ENCODE measurements at regions not wholly inside any gene's neighbourhood (a gene's known extent, or its start where the extent isn't known, plus 50 kb on each side); places are given as distances from the start of the nearest gene placed in this dataset.
"Not testable (repeated sequence)": the region's sequence is repeated elsewhere in the genome, so short reads cannot be mapped to it uniquely, and the experiment has no call there.

DNA sequence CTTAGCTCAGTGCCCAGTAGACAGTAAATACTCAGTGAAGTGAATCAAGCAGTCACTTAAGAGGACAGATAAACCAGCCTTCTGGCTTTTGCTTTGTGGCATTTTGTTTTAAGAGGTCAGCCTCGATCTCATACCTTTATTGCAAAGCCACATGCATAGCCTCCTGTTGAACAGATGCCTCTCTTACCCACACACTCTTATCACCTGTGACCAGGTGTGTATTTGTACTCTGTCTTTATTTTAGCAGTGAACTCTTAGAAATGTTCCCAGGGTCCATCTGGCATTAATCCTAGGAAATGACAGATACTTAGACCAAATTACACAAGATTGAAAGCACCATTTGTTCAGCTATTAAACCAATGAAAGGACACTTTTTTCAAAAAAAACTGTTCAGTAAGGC lies 1426.5 kb downstream of the CDH11 start:
- no peak for DNase-seq (ENCODE audit: low read depth)

DNA sequence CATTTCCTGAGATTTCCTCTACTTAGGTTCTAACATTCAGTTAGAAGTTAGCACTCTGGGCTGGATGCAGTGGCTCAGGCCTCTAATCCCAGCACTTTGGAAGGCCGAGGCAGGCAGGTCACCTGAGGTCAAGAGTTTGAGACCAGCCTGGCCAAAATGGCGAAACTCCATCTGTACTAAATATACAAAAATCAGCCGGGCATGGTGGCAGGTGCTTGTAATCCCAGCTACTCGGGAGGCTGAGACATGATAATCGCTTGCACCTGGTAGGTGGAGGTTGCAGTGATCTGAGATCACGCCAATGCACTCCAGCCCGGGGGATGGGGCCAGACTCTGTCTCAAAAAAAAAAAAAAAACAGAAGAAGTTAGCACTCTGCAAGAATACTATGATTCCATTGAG lies 1430.9 kb downstream of the CDH11 start:
- DNase-seq (ENCODE audit: low read depth) = no peak

DNA sequence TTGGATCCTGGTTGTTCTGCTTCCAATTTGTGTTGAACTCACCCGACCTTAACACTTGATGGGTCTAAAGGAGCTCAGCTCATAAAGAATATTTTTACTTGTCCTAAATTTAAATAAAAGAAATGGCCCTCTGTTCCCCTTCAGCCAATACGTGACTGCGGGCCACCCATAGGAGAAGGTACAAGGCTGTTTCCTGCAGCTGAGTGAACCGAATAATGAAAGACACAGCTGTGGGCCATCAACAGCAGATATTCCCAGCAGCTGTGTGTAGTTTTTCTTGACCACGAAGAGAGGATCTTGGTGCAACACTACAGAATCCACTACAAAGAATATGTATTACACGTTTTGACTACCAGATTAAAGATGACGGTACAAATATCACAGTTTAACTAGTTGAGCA lies 1431.6 kb downstream of the CDH11 start:
- DNase-seq (ENCODE audit: low read depth) = no peak

DNA sequence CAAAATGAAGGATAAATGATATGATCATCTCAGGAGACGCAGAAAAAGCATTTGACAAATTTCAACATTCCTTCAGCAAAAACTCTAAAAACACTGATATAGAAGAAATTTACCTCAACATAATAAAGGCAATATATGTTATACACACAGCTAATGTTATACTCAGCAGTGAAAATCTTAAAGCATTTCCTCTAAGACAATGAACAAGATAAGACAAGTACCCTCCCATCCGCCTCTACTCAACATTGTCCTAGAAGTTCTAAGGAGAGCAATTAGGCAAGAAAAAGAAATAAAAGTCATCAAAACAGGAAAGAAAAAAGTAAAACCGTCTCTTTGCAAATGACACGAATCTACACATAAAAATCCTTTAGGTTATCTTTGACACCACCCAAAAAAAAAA lies 1432.8 kb downstream of the CDH11 start:
- DNase-seq (ENCODE audit: low read depth) = no peak

DNA sequence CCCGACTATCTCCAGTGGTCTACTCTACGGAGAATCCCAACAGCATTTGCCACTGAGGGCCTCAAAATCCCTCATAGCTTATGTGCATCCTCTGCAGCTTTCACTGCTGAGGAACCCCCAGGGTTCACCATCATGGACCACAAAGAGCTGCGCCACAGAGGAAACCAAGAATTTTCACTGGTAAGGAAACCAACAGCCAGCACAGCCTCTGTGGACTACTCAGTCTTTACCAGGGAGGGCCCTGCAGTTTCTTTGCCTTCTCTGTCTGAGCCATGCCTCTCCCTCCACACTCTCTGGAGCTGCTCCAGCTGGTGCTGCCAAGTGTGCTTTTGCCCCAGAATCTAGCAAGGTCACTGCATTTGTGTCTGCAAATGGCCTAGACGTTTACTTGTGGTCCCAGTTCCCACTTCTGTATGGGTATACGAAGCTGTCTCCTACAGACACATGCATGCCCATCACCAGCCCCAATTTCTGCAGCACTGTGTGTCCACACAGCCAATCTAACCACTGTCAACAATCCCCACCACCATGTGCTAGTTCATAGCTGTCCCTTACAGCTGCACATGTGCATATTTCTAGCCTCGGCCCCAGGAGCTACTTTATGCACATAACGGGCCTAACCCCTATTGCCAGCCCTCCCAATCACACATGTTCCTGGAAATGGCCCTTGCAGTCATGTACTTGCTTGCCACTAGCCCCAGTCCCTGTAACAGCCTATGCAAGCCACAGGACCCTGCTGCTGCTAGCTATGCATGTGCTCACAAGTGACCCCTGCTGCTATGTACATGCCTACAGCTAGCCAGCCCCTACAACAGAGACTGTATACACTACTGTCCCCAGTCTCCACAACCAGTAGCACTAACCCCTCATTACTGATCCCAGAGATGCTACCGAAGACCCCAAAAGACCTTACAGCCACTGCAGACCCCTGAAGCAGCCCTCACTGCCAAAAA lies 1437.4 kb downstream of the CDH11 start:
- no peak for DNase-seq (ENCODE audit: low read depth)

DNA sequence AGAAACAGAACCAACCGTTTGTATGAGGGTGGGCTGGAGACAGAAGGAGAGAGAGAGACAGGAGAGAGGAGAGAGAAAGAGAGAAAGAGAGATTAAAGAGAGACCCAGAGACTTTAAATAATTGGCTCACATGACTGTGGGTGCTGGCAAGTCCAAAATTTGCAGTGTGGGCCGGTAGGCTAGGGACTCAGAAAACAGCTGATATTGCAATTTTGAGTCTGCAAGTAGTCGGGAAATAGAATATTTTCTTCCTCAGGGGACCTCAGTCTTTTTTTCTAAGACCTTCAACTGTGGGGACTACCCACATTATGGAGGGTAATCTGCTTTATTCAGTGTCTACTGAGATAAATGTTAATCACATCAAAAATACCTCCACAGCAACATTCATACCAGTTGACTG lies 1439.0 kb downstream of the CDH11 start:
- DNase-seq (ENCODE audit: low read depth) = no peak

DNA sequence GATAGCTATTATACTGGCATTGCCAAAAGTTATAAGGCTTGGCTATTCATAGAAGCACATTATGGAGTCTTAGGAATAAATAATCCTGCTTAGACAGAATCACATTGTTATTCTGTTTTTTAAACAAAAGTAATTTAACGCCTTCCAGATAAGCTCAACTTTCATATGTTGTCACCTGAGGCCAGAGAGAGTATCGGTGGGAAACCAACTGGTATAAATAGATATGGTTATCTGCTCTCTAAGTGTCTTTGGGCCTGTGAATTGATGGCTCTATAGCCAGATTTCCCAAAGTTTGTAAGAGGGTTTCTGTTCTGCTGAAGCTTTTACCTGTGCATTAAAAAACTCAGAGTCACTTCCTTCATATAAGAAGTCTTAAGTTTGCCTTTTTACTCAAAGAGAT lies 1449.4 kb downstream of the CDH11 start:
- no peak for DNase-seq (ENCODE audit: low read depth)

DNA sequence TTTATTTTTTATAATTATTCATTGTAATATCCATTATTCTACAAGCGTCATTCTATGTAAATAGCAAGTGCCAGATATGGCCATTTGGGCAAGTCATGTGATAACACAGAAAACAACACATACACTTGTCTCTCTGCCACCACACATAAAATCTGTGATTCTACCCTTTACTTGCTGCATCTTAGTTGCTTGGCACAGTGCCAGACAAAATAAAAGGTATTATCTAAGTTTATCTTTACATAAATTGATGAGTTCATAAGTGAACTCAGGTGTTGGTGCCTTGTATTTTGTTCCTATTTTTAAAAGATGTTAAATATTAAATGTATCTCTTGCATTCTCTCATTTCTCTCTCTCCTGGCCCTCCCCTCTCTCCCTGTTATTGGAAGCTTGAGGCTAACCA lies 1458.7 kb downstream of the CDH11 start:
- no peak for DNase-seq (ENCODE audit: low read depth)

DNA sequence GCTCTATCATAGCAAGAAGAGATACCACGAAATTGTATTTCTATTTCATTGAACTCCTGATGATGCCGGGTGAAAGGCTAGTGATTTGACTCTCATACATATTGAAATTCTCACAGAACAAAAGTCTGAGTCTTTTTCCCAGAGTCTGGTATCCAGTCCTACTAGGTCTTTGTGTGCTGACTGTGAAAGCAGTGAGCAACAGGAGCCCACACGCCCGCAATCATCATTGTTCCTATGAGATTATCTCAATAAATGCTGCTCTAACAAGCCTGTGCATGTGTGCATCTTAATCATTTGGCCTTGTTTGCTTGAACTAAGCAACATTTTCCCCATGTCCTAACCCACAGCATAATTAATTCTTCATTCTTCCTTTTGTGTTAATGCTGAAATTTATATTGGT lies 1466.0 kb downstream of the CDH11 start:
- no peak for DNase-seq (ENCODE audit: low read depth)

DNA sequence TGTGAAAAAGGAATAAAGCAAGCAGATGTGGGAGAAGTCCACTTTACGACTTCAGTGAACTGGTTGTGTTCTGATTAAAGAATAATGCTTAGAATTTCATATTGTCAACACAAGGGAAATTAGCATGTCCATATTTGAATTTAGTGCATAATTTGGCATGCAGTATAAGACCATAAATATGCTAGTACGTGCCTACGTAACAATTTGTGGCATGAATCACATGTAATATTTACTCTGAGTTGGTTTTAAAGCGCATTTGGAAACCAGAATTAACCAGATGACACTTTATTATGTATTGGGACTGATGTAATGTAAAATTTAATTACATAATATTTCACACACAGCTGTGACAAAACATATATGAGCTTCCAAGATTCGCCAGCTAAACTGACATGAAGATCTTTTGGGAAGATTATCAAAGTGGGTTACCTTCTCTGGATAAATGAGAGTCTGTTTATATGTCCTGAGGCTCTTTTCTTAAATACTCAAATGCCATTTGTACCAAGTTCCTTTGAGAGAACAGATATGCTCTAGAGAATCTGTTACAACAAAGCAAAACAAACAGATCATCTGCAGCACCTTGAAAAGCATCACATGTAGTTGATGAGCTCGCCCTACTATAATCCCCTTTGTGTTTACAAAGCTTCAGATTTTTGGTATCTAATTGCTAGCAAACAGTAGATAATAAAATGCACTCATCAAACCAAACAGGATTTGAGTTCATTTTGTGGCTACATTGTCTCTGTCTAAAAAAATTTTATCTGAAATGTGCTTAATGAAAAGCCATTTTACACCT lies 1468.6 kb downstream of the CDH11 start:
- no peak for DNase-seq (ENCODE audit: low read depth)

DNA sequence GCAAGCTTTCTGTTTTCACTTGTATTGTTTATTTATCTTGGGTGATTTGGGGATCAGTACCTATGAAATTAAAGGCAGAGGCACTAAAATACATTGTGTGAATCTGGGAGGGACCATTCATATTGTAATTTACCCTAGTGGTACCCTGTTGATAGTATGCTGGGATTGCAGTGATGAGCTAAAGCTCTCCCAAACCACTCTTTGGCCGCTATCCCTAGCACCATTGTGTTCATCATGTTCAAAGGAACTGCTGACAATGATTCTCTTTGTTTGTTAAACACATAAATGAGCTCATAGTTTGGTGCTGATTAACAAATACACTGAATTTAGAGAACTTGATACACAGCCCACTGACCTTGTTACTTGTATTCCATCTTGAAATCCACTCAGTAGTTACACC lies 1469.8 kb downstream of the CDH11 start:
- no peak for DNase-seq (ENCODE audit: low read depth)

DNA sequence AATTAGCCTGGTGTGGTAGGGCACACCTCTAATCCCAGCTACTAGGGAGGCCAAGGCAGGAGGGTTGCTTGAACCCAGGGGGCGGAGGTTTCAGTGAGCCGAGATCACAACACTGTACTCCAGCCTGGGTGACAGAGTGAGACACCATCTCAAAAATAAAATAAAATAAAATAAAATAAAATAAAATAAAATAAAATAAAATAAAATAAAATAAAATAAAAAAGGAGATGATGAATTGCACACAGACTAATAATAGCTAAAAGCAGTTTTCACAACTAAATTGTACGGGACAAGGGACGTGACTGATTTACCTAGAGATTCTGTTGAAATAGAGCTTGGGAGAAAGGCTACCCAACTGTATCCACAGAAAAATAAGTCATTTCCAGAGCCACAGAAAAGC lies 1471.3 kb downstream of the CDH11 start:
- no peak for DNase-seq (ENCODE audit: low read depth)

DNA sequence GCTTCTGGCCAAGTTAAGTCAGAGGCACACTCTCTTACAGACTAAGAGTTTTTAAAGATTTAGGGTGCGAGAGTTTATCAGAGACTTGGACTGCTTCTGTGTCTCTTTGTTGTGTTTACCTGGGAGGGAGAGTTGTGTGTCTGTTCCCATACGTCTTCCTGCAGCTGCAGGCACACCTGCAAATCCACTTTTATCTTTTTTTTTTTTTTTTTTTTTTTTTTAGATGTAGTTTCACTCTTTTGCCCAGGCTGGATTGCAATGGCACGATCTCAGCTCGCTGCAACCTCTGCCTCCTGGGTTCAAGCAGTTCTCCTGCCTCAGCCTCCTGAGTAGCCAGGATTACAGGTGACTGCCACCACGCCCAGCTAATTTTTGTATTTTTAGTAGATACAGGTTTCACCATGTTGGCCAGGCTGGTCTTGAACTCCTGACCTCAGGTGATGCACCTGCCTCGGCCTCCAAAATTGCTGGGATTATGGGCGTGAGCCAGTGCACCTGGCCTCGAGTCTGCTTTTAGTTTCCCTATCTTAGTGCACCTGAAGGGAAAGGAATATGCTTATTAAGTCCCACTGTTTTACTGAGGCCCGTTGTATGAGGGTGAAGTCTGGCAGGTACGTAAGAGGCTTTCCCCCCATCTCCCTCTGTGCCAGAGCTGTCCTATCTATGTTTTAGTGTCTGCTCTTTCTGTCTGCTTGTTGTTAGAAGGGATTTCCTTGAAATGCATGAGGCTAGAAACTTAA lies 1488.0 kb downstream of the CDH11 start:
- DNase-seq (ENCODE audit: low read depth) = not testable (repeated sequence)

DNA sequence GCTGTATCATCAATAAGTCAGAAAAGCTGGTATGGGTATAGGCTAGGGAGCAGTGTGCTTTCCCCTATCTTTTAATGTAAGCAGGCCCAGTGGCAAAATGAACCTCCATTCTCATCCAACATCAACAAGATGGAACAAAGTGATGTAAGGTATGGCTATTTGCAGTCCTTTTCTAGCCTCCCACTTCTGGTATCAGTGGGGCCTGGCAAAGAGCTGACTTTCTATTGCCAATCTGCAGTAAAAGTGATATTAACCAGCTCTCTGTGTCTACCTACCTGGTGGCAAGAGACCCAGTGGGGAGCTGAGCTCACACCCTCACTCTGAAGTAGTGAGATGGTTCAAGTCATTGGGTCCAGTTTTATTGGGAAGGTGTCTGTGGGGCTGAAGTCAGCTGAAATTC lies 1492.6 kb downstream of the CDH11 start:
- DNase-seq (ENCODE audit: low read depth) = no peak

DNA sequence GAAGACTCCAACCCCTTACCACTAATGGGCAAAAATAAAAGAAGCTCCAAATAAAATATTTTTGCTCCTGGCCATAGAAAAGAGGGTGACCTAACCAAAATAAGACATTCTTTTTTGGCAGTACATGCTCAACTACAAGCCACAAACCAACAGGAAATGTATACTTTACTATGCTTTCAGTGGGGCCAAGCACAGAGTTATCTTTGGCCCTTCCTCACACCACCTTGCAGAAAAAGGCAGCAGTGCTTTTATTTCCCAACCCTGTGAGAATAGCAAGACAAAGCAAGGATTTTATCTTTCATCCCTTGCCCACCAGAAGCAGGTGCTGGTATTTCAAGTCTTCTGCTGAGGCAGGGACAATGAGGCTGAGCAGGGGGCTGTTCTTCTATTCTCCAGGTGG lies 1493.1 kb downstream of the CDH11 start:
- DNase-seq (ENCODE audit: low read depth) = no peak

DNA sequence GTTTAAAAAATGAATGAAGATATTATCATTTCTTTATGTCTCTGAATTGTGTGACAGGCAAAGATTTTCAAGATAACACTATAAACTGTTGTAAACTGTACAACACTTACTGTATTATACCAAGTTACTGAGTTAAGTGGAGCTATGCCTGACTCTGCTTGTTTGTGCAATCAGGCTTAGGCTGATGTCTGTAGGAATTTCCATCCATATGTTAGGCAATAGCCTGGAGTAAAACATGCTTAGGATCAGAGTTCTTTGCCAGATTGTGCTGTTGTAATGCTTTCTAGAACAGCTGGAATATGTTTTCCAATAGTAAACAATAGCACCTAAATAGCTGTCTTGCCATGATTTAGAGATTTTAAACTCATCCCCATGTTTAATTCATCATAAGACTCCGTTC lies 1496.7 kb downstream of the CDH11 start:
- DNase-seq (ENCODE audit: low read depth) = no peak

DNA sequence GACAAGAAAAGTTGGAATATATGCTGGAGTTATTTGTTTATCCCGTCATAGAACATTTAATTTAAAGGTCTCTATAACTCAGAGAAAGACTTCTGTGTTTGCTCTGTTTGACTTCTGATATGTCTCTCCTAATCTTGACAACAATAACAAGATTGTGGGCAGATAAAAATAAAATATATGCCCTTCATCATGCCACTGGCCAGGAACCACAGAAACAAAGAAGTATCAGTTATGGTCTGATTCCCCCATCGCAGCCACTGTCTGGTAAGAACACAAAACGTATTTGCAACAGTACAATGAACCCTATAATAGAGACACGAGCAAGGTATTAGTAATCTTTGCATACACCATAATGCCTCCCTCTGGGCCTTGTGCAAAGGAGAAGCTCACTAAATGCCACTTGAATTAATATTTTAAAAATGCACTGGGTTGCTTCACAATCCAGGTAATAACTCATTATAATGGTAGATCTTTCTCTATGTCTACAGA lies 1498.3 kb downstream of the CDH11 start:
- DNase-seq (ENCODE audit: low read depth) = no peak

DNA sequence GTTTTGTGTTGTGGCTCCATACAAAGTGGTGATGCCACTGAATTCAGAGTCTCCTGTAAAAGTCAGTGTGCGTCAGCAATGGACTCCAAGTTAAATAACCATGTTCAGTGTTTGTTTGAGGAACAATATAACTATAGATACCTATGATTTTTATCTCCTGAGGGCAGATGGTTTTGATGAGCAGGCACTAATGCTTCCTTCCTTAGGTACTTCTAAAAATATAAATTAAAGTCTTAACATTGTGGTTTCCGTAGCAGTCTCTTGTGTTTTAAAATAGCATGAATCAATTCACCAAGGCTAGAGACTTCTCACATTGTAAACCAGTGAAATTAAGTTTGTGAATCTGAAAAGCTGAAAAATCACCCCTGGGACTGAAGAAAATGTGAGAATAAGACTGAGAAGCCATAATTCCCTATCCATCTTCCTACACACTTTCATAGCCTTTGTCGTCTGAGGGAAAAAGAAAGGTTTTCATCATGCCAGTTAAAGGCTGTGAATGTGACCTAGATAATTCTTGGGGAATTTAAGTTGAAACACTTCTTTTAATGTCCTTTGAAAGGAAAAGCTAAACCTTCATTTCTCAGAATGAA lies 1502.9 kb downstream of the CDH11 start:
- DNase-seq (ENCODE audit: low read depth) = no peak

DNA sequence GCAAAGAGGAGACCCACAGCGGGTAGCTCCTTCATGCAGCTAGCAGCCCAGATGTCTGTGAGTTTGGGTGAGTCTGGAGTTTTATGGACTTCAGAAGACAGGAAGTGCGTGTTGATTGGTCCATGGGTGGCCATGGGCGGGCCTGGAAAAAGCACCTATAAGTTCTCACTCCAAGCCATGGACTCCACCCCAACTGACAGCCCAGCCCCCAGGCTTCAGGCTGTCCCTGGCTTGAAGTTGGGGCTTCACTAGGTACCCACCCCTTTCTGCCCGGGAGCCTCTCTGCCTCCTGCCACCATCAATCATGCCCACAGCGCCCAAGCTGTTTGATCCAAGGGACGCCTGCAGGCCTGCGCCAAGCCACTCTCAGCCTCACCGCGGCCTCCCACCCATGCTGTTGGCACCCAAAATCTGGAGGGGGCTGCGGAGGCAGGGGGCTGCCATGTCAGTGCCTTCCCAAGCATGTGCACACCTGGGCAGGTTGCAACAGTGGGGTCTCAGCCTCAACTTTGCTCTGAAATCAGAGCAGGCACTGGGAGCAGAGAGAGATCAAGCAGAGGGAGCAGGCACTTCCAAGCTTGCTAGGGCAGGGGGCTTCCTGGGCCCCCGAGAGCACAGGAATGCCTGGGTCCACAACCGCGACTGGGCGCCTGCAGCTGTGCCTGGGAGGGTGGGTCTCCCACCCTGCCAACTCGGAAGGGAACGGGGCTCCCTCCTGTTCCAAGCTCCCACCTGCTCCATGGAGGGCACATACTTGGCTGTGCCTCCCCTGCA lies 1503.7 kb downstream of the CDH11 start:
- DNase-seq (ENCODE audit: low read depth) = no peak

DNA sequence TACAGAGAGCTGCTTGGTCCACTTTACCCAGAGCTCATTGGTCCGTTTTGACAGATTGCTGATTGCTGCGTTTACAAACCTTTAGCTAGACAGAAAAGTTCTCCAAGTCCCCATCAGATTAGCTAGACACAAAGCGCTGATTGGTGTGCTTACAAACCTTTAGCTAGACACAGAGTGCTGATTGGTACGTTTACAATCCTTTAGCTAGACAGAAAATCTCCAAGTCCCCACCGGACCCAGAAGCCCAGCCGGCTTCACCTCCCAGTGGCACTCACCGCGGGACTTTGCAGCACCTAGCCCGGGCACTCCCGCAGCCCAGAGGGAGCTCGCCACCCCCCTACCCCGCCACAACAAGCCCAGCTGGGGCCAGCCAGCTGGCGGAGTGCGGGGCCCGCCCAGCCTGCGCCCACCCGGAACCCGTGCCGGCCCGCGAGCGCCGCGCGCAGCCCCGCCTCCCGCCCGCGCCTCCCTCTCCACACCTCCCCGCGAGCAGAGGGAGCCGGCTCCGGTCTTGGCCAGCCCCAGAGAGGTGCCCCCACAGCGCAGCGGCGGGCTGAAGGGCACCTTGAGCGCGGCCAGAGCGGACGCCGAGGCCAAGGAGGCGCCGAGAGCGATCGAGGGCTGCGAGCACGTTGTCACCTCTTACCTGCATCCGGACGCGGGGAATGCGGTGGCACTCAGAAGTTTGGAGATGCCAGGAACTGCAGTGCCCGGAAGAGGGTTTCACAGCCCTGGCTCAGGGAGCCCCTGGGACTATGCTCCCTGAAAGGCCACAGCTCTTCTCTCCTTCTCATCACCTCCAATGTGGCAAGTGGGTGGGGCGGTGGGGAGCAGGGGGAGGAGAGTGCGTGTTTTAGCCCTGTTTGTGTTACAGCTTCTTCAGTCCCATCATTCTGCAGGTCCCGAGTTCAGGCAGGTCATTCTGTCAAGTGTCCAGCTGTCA lies 1504.5 kb downstream of the CDH11 start:
- no peak for DNase-seq (ENCODE audit: low read depth)

Data from iris pigment epithelial cell (primary cell).